ENCODE measurements at regions not wholly inside any gene's neighbourhood (a gene's known extent, or its start where the extent isn't known, plus 50 kb on each side); places are given as distances from the start of the nearest gene placed in this dataset.

- DNase-seq (no peak), ATAC-seq (no peak)
- Mint-ChIP-seq H3K27ac (no peak overlapping the region), H3K9me3 (no peaks in the 10 kb centered on the region), H3K27me3 (peaks cover 42% of the 10 kb centered on the region), H3K4me3 (no peak overlapping the region), H3K4me1 (peaks cover 6% of the 10 kb centered on the region)
These were observed 323.6 kb downstream of the C16orf95 start for GRCh38 chr16:86993426-86994110.

- Mint-ChIP-seq H3K9me3 (no peaks in the 10 kb centered on the region), H3K4me3 (no peak overlapping the region), H3K4me1 (peaks cover 6% of the 10 kb centered on the region), H3K27ac (no peak overlapping the region), H3K27me3 (peaks cover 41% of the 10 kb centered on the region)
- no peak for ATAC-seq
- no peak for DNase-seq
These were observed 323.0 kb downstream of the C16orf95 start for GRCh38 chr16:86994215-86994614.

GRCh38 chr16:86994651-86995171 lies 322.5 kb downstream of the C16orf95 start:
- ATAC-seq (no peak), DNase-seq (no peak)
- H3K27ac Mint-ChIP-seq = no peak overlapping the region
- H3K4me1 Mint-ChIP-seq = peaks cover 6% of the 10 kb centered on the region
- no peak overlapping the region for H3K4me3 Mint-ChIP-seq
- no peaks in the 10 kb centered on the region for H3K9me3 Mint-ChIP-seq
- peaks cover 38% of the 10 kb centered on the region for H3K27me3 Mint-ChIP-seq

- H3K4me3 Mint-ChIP-seq = no peak overlapping the region
- H3K9me3 Mint-ChIP-seq = no peaks in the 10 kb centered on the region
- no peak for DNase-seq
- H3K4me1 Mint-ChIP-seq = peaks cover under 1% of the 10 kb centered on the region
- H3K27me3 Mint-ChIP-seq = peaks cover 33% of the 10 kb centered on the region
- ATAC-seq = no peak
- H3K27ac Mint-ChIP-seq = no peak overlapping the region
These were observed 321.7 kb downstream of the C16orf95 start for GRCh38 chr16:86995456-86995855.

GRCh38 chr16:86996081-86996480 lies 321.1 kb downstream of the C16orf95 start:
- peaks cover 27% of the 10 kb centered on the region for H3K27me3 Mint-ChIP-seq
- no peak for DNase-seq
- no peak for ATAC-seq
- H3K9me3 Mint-ChIP-seq = no peaks in the 10 kb centered on the region
- H3K4me1 Mint-ChIP-seq = no peaks in the 10 kb centered on the region
- H3K27ac Mint-ChIP-seq = no peak overlapping the region
- no peak overlapping the region for H3K4me3 Mint-ChIP-seq

GRCh38 chr16:86997058-86997457 lies 320.1 kb downstream of the C16orf95 start:
- no peak for DNase-seq
- no peak overlapping the region for H3K27ac Mint-ChIP-seq
- H3K27me3 Mint-ChIP-seq = peaks cover 23% of the 10 kb centered on the region
- no peaks in the 10 kb centered on the region for H3K9me3 Mint-ChIP-seq
- ATAC-seq = no peak
- H3K4me3 Mint-ChIP-seq = no peak overlapping the region
- H3K4me1 Mint-ChIP-seq = no peaks in the 10 kb centered on the region

- Mint-ChIP-seq H3K9me3 (no peaks in the 10 kb centered on the region), H3K27ac (no peak overlapping the region), H3K4me3 (no peak overlapping the region), H3K4me1 (no peaks in the 10 kb centered on the region), H3K27me3 (peaks cover 18% of the 10 kb centered on the region)
- no peak for DNase-seq
- ATAC-seq = no peak
These were observed 318.8 kb downstream of the C16orf95 start for GRCh38 chr16:86998196-86999001.

GRCh38 chr16:87000001-87000400 lies 317.2 kb downstream of the C16orf95 start:
- Mint-ChIP-seq H3K9me3 (peaks cover 0 to 6% of the 10 kb centered on the region in 2 donors), H3K4me3 (no peak overlapping the region), H3K27me3 (peaks cover 10% of the 10 kb centered on the region), H3K4me1 (no peaks in the 10 kb centered on the region), H3K27ac (no peak overlapping the region)
- no peak for ATAC-seq
- DNase-seq = no peak

GRCh38 chr16:87002717-87003413 lies 314.3 kb downstream of the C16orf95 start:
- Mint-ChIP-seq H3K27ac (no peak overlapping the region), H3K4me3 (no peak overlapping the region), H3K9me3 (peaks cover 0 to 6% of the 10 kb centered on the region in 2 donors), H3K4me1 (no peaks in the 10 kb centered on the region), H3K27me3 (peaks cover 9% of the 10 kb centered on the region)
- ATAC-seq (no peak), DNase-seq (no peak)

DNA sequence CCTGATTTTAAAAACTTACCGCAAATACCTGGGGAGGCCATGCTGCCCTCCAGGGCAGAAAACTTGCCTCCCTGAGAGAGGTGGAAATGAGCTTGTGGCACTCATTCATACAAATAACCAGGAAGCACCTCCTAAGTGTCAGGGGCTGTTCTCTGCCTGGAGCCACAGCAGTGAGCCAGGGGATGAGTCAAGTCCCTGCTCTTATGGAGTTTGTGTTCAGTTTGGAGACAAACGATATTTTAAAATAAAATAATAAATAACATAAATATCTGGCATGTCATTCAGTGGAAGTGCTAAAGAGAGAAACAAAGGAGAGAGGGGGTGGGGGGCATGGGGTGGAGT lies 313.8 kb downstream of the C16orf95 start:
- DNase-seq (no peak), ATAC-seq (no peak)
- H3K27me3 Mint-ChIP-seq = peaks cover 7% of the 10 kb centered on the region
- H3K4me1 Mint-ChIP-seq = no peaks in the 10 kb centered on the region
- H3K9me3 Mint-ChIP-seq = peaks cover 0 to 6% of the 10 kb centered on the region in 2 donors
- no peak overlapping the region for H3K4me3 Mint-ChIP-seq
- H3K27ac Mint-ChIP-seq = no peak overlapping the region

DNA sequence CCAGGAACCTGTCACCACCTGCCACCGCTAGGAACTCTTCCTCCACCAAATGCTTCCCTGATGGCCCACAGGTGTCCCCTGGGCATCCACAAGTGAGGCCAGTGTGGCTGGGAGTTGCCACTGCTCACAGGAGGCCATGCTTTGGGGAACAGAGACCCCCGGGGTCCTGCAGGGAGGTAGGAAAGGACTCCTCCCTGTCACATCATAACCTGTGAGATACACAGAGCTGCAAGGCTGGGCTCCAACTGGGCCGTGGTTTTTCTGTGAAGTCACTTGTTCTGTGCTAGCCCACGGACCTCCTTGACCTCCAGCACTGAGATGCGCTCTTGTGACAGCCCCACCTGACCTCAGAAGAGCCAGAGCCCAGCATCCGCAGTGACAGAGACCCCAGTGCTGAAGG lies 311.2 kb downstream of the C16orf95 start:
- Mint-ChIP-seq H3K9me3 (peaks cover 0 to 6% of the 10 kb centered on the region in 2 donors), H3K27ac (peak overlapping the region in 1 of 2 donors; percentile 65), H3K4me1 (no peaks in the 10 kb centered on the region), H3K4me3 (no peak overlapping the region), H3K27me3 (no peaks in the 10 kb centered on the region)
- DNase-seq (no peak), ATAC-seq (no peak)

- Mint-ChIP-seq H3K27ac (peak overlapping the region in 1 of 2 donors; percentile 42), H3K4me1 (no peaks in the 10 kb centered on the region), H3K27me3 (no peaks in the 10 kb centered on the region), H3K4me3 (no peak overlapping the region), H3K9me3 (peaks cover 0 to 6% of the 10 kb centered on the region in 2 donors)
- DNase-seq (no peak), ATAC-seq (no peak)
These were observed 310.1 kb downstream of the C16orf95 start for GRCh38 chr16:87006789-87007745.

DNA sequence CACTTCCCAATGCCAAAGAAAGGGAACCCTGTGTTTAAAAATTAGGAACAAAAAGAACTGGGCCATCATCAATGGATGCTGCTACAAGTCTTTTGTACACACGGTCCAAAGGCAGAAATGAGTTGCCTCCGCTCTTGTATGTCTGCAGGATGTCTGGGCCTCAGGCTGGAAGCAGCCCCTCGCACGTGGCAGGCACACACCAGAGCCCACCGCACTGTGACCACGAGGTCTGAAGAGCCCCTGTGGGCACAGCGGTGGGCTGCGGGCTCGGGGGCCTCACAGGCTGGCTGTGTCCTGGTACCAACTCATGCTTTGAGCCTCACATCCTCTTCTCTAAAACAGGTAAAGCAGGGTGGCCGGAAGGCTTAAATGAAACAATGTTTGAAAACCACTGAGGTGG lies 309.3 kb downstream of the C16orf95 start:
- Mint-ChIP-seq H3K9me3 (peaks cover 0 to 6% of the 10 kb centered on the region in 2 donors), H3K27me3 (no peaks in the 10 kb centered on the region), H3K4me3 (no peak overlapping the region), H3K27ac (peak overlapping the region in 1 of 2 donors; percentile 83), H3K4me1 (no peaks in the 10 kb centered on the region)
- DNase-seq (no peak), ATAC-seq (no peak)

GRCh38 chr16:87008664-87009063 lies 308.5 kb downstream of the C16orf95 start:
- H3K9me3 Mint-ChIP-seq = peaks cover 0 to 6% of the 10 kb centered on the region in 2 donors
- H3K27me3 Mint-ChIP-seq = no peaks in the 10 kb centered on the region
- no peaks in the 10 kb centered on the region for H3K4me1 Mint-ChIP-seq
- no peak overlapping the region for H3K4me3 Mint-ChIP-seq
- ATAC-seq (no peak), DNase-seq (no peak)
- no peak overlapping the region for H3K27ac Mint-ChIP-seq
